ENCODE measurements at regions not wholly inside any gene's neighbourhood (a gene's known extent, or its start where the extent isn't known, plus 50 kb on each side); places are given as distances from the start of the nearest gene placed in this dataset.

DNA sequence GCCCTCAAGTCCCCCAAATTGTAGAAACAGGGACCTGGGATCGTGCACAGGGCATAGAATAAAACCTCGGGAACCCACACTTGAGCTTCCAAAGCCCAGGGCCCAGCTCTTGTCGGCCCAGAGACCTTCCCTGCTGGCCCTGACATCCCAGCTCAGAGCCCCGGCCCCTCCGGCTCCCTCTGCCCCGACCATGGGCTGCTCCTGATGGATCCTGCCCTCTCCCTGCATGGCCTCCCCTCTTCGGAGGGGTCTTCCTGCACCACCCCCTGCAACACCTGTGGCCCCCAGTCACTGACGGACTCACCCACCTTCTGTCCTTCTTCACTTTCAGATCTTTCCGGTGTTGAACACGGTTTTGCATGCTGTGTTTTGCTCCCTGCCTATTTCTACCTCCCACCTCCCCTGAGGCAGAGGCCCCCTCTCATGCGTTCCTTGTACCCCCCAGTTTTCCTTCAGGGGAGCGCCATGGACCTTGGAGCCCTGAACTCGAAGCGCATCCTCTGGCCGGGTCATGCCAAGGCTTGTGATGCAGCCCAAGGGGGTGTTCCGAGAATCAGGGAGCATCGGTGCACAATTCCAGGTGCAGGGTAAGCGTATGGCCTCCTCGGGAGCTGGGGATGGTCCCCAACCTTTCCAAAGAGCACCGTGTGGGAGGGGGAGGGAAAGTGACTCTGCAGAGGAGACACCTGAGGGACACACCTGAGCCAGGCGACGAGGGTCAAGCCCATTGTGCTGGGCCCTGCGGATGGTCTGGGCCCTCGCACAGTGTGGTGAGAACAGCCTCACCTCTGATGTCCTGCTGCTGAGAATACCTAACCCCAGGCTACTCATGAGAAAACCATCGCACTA lies 666.4 kb downstream of the BRD1 start:
- no peak overlapping the region for H3K27ac ChIP-seq (ENCODE audit: low read depth)
- no peaks in the 10 kb centered on the region; the same call in 2 of the 3 replicates for H3K9me3 Mint-ChIP-seq
- no peak overlapping the region for H3K4me3 Mint-ChIP-seq
- H3K36me3 Mint-ChIP-seq (ENCODE audit: low read depth), result no peaks in the 10 kb centered on the region
- H3K4me1 ChIP-seq (ENCODE audit: insufficient read depth), result no peaks in the 10 kb centered on the region
- H3K79me2 ChIP-seq (replicated peaks; ENCODE audit: insufficient read depth), result no peaks in the 10 kb centered on the region
- no peaks in the 10 kb centered on the region for H3K4me1 Mint-ChIP-seq
- DNase-seq (ENCODE audit: low spot score) (no peak), ATAC-seq (no peak)
- no peaks in the 10 kb centered on the region for H3K9me2 ChIP-seq (ENCODE audit: insufficient read depth)
- H3K36me3 ChIP-seq (ENCODE audit: insufficient read depth), result peaks cover 7% of the 10 kb centered on the region; the same call in 1 of the 2 replicates
- H3K27me3 ChIP-seq (ENCODE audit: insufficient read depth), result no peaks in the 10 kb centered on the region
- H3K27me3 Mint-ChIP-seq (ENCODE audit: insufficient read depth, low read depth, poor library complexity), result peaks cover 7% of the 10 kb centered on the region
- no peak overlapping the region for H3K4me3 ChIP-seq
- no peak overlapping the region for H3K27ac Mint-ChIP-seq
- no peaks in the 10 kb centered on the region for H4K20me1 ChIP-seq (replicated peaks; ENCODE audit: insufficient read depth)
- H2AFZ ChIP-seq, result no peak overlapping the region
- H3F3A ChIP-seq (replicated peaks; ENCODE audit: low read depth), result no peaks in the 10 kb centered on the region
- TF ChIP-seq, protein P1, sequence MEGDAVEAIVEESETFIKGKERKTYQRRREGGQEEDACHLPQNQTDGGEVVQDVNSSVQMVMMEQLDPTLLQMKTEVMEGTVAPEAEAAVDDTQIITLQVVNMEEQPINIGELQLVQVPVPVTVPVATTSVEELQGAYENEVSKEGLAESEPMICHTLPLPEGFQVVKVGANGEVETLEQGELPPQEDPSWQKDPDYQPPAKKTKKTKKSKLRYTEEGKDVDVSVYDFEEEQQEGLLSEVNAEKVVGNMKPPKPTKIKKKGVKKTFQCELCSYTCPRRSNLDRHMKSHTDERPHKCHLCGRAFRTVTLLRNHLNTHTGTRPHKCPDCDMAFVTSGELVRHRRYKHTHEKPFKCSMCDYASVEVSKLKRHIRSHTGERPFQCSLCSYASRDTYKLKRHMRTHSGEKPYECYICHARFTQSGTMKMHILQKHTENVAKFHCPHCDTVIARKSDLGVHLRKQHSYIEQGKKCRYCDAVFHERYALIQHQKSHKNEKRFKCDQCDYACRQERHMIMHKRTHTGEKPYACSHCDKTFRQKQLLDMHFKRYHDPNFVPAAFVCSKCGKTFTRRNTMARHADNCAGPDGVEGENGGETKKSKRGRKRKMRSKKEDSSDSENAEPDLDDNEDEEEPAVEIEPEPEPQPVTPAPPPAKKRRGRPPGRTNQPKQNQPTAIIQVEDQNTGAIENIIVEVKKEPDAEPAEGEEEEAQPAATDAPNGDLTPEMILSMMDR (conservative IDR thresholded peaks at IDR 0.05; ENCODE audit: low read depth in 2 of 2), result no peak
- TF ChIP-seq NANOG (IDR thresholded peaks at IDR 0.05; ENCODE audit: borderline replicate concordance) (no peak), STAT1 (IDR thresholded peaks at IDR 0.05; ENCODE audit: unreplicated experiment) (no peak), ZNF331 (CRISPR knock-in tag; IDR thresholded peaks at IDR 0.05; ENCODE audit: low read depth) (no peak), EZH2 (IDR thresholded peaks at IDR 0.05; ENCODE audit: low read depth, unreplicated experiment) (no peak), CREB1 (CRISPR knock-in tag; IDR thresholded peaks at IDR 0.05; ENCODE audit: low read depth) (no peak)
- H3K4me2 ChIP-seq, result no peak overlapping the region

DNA sequence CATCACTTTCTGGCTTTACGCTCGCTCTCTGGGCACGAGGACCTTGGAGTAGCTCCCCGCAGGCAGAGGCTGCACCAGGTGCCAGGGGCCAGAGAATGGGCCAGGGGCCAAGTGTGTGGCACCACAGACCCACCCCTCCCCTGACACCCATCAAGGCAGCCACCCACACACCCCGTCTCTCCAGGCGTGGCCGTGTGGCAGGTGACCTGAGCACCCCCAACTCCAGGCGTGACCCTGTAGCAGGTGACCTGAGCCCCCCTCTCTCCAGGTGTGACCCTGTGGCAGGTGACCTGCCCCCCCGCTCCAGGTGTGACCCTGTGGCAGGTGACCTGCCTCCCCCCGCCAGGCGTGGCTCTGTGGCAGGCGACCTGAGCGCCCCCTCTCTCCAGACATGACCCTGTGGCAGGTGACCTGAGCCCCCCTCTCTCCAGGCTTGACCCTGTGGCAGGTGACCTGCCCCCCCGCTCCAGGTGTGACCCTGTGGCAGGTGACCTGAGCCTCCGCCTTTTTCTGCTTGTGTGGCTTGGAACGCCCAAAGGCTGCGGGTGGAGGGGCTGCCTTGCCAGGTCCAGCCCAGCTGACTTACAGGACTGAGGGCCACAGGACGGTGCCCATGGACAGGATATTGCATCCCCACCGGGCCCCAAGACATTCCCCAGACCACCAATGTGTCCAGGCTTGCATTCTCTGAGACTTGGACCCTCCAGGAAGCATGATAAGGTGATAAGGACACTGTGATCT lies 667.2 kb downstream of the BRD1 start:
- Mint-ChIP-seq H3K9me3 (no peaks in the 10 kb centered on the region; the same call in 2 of the 3 replicates), H3K4me3 (no peak overlapping the region), H3K27ac (no peak overlapping the region), H3K36me3 (ENCODE audit: low read depth) (no peaks in the 10 kb centered on the region), H3K4me1 (no peaks in the 10 kb centered on the region; the same call in 2 of the 3 replicates), H3K27me3 (ENCODE audit: insufficient read depth, low read depth, poor library complexity) (peaks cover 9% of the 10 kb centered on the region)
- peaks cover 7% of the 10 kb centered on the region; the same call in 1 of the 2 replicates for H3K36me3 ChIP-seq (ENCODE audit: insufficient read depth)
- H3K4me2 ChIP-seq, result no peak overlapping the region
- H3K27ac ChIP-seq (ENCODE audit: low read depth), result no peak overlapping the region
- no peak for ATAC-seq
- H3K9me2 ChIP-seq (ENCODE audit: insufficient read depth), result no peaks in the 10 kb centered on the region
- no peak overlapping the region for H2AFZ ChIP-seq
- no peaks in the 10 kb centered on the region for H4K20me1 ChIP-seq (replicated peaks; ENCODE audit: insufficient read depth)
- DNase-seq (ENCODE audit: low spot score), result no peak
- H3K79me2 ChIP-seq (replicated peaks; ENCODE audit: insufficient read depth), result no peaks in the 10 kb centered on the region
- H3K4me1 ChIP-seq (ENCODE audit: insufficient read depth), result no peaks in the 10 kb centered on the region
- no peaks in the 10 kb centered on the region for H3K27me3 ChIP-seq (ENCODE audit: insufficient read depth)
- H3K4me3 ChIP-seq, result no peak overlapping the region
- H3F3A ChIP-seq (replicated peaks; ENCODE audit: low read depth), result no peaks in the 10 kb centered on the region
- no peak for TF ChIP-seq ZNF331 (CRISPR knock-in tag; IDR thresholded peaks at IDR 0.05; ENCODE audit: low read depth)
- TF ChIP-seq, protein P2, sequence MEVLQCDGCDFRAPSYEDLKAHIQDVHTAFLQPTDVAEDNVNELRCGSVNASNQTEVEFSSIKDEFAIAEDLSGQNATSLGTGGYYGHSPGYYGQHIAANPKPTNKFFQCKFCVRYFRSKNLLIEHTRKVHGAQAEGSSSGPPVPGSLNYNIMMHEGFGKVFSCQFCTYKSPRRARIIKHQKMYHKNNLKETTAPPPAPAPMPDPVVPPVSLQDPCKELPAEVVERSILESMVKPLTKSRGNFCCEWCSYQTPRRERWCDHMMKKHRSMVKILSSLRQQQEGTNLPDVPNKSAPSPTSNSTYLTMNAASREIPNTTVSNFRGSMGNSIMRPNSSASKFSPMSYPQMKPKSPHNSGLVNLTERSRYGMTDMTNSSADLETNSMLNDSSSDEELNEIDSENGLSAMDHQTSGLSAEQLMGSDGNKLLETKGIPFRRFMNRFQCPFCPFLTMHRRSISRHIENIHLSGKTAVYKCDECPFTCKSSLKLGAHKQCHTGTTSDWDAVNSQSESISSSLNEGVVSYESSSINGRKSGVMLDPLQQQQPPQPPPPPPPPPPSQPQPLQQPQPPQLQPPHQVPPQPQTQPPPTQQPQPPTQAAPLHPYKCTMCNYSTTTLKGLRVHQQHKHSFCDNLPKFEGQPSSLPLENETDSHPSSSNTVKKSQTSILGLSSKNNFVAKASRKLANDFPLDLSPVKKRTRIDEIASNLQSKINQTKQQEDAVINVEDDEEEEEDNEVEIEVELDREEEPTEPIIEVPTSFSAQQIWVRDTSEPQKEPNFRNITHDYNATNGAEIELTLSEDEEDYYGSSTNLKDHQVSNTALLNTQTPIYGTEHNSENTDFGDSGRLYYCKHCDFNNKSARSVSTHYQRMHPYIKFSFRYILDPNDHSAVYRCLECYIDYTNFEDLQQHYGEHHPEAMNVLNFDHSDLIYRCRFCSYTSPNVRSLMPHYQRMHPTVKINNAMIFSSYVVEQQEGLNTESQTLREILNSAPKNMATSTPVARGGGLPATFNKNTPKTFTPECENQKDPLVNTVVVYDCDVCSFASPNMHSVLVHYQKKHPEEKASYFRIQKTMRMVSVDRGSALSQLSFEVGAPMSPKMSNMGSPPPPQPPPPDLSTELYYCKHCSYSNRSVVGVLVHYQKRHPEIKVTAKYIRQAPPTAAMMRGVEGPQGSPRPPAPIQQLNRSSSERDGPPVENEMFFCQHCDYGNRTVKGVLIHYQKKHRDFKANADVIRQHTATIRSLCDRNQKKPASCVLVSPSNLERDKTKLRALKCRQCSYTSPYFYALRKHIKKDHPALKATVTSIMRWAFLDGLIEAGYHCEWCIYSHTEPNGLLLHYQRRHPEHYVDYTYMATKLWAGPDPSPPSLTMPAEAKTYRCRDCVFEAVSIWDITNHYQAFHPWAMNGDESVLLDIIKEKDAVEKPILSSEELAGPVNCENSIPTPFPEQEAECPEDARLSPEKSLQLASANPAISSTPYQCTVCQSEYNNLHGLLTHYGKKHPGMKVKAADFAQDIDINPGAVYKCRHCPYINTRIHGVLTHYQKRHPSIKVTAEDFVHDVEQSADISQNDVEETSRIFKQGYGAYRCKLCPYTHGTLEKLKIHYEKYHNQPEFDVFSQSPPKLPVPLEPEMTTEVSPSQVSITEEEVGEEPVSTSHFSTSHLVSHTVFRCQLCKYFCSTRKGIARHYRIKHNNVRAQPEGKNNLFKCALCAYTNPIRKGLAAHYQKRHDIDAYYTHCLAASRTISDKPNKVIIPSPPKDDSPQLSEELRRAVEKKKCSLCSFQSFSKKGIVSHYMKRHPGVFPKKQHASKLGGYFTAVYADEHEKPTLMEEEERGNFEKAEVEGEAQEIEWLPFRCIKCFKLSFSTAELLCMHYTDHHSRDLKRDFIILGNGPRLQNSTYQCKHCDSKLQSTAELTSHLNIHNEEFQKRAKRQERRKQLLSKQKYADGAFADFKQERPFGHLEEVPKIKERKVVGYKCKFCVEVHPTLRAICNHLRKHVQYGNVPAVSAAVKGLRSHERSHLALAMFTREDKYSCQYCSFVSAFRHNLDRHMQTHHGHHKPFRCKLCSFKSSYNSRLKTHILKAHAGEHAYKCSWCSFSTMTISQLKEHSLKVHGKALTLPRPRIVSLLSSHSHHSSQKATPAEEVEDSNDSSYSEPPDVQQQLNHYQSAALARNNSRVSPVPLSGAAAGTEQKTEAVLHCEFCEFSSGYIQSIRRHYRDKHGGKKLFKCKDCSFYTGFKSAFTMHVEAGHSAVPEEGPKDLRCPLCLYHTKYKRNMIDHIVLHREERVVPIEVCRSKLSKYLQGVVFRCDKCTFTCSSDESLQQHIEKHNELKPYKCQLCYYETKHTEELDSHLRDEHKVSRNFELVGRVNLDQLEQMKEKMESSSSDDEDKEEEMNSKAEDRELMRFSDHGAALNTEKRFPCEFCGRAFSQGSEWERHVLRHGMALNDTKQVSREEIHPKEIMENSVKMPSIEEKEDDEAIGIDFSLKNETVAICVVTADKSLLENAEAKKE (CRISPR knock-in tag; IDR thresholded peaks at IDR 0.05), result no peak
- TF ChIP-seq, protein P1 (conservative IDR thresholded peaks at IDR 0.05; ENCODE audit: low read depth in 2 of 2), result no peak
- TF ChIP-seq CREB1 (CRISPR knock-in tag; IDR thresholded peaks at IDR 0.05; ENCODE audit: low read depth), result no peak
- TF ChIP-seq ZNF114 (CRISPR knock-in tag; IDR thresholded peaks at IDR 0.05), result no peak
- TF ChIP-seq EZH2 (IDR thresholded peaks at IDR 0.05; ENCODE audit: low read depth, unreplicated experiment), result no peak

All from GM23338 (cell line).